ENCODE measurements at regions not wholly inside any gene's neighbourhood (a gene's known extent, or its start where the extent isn't known, plus 50 kb on each side); places are given as distances from the start of the nearest gene placed in this dataset.

DNA sequence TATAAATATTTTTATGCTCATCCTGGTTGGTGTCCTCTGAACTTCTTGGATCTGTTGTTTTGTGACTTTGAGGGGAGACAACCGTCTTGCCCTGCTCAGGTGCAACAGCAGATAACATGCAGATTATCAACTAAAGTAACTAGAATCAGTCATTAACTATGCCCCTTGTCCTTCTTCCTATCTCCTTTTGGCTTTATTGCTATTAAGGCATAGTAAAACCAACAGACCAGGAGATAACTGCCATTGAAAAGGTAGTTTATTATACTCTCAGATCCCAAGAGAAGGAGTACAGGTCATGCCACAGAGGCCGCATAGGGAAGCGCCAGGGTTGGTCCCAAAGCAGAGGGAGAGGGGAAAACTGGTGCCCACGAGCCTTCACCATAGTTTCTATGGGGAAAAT is 418.2 kb downstream of the GJA1 start:
- no peak for TF ChIP-seq YY1 (IDR thresholded peaks at IDR 0.05)
- TF ChIP-seq, protein P1, sequence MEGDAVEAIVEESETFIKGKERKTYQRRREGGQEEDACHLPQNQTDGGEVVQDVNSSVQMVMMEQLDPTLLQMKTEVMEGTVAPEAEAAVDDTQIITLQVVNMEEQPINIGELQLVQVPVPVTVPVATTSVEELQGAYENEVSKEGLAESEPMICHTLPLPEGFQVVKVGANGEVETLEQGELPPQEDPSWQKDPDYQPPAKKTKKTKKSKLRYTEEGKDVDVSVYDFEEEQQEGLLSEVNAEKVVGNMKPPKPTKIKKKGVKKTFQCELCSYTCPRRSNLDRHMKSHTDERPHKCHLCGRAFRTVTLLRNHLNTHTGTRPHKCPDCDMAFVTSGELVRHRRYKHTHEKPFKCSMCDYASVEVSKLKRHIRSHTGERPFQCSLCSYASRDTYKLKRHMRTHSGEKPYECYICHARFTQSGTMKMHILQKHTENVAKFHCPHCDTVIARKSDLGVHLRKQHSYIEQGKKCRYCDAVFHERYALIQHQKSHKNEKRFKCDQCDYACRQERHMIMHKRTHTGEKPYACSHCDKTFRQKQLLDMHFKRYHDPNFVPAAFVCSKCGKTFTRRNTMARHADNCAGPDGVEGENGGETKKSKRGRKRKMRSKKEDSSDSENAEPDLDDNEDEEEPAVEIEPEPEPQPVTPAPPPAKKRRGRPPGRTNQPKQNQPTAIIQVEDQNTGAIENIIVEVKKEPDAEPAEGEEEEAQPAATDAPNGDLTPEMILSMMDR (IDR thresholded peaks at IDR 0.05; ENCODE audit: low read depth, low read length, missing input control), result no peak
- no peak for TF ChIP-seq EGR1 (IDR thresholded peaks at IDR 0.05; ENCODE audit: low read depth in 2 of 2)
- TF ChIP-seq, protein P2, sequence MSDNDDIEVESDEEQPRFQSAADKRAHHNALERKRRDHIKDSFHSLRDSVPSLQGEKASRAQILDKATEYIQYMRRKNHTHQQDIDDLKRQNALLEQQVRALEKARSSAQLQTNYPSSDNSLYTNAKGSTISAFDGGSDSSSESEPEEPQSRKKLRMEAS (IDR thresholded peaks at IDR 0.05), result no peak

All from liver (tissue), 3 donors.